ENCODE measurements at regions not wholly inside any gene's neighbourhood (a gene's known extent, or its start where the extent isn't known, plus 50 kb on each side); places are given as distances from the start of the nearest gene placed in this dataset.

DNA sequence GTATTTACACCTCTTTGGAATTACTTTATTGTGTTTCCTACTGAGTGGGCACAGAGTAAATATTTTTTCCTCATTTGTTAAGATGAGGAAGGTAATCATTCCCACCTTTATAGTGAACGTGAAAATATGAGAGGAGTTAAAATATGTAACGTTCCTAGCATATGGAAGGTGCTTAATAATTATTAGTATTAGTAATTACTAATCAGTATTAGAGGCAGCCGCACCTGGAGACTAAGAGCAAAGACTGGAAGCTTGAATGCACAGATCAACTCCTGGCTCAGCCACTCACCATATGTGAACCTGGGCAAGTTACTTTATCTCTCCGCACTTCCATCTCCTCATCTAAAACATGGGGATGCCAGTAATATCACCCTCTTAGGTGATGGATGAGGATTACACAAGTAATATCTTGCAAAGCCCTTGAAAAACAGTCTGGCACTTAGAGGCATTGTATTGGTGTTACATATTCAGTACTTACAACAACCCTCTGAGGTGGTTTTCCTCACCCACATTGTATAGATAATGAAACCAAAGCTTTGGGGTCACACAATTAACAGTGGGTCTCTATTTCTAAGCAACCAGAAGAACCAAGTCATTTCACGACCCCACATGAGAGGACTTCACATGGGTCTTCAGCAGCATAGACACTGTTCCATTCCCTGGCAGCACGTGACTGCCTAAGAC lies 100.3 kb upstream of the KCTD1 start:
- TF ChIP-seq, protein P1, sequence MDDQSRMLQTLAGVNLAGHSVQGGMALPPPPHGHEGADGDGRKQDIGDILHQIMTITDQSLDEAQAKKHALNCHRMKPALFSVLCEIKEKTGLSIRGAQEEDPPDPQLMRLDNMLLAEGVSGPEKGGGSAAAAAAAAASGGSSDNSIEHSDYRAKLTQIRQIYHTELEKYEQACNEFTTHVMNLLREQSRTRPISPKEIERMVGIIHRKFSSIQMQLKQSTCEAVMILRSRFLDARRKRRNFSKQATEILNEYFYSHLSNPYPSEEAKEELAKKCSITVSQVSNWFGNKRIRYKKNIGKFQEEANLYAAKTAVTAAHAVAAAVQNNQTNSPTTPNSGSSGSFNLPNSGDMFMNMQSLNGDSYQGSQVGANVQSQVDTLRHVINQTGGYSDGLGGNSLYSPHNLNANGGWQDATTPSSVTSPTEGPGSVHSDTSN (IDR thresholded peaks at IDR 0.05): no peak
- TF ChIP-seq USF2 (IDR thresholded peaks at IDR 0.05; ENCODE audit: borderline replicate concordance, low read depth, low read length) (peak; percentile 38; the same call in 1 of the 2 replicates), EP300 (IDR thresholded peaks at IDR 0.05; ENCODE audit: borderline replicate concordance in 1 of 2, low read depth in 1 of 2, low read length in 1 of 2) (no peak), MEF2A (IDR thresholded peaks at IDR 0.05; ENCODE audit: borderline replicate concordance, low read depth) (no peak), FOXJ3 (CRISPR knock-in tag; IDR thresholded peaks at IDR 0.05) (no peak), IRF3 (IDR thresholded peaks at IDR 0.05; ENCODE audit: low read depth, low read length) (no peak), RFX5 (IDR thresholded peaks at IDR 0.05; ENCODE audit: low read length) (no peak), USF1 (IDR thresholded peaks at IDR 0.05; ENCODE audit: borderline replicate concordance, low read depth) (0 out of 2 replicates have a peak, but pooled peaks have one; percentile 22), RXRA (IDR thresholded peaks at IDR 0.05; ENCODE audit: borderline replicate concordance, low read depth) (no peak), CHD2 (IDR thresholded peaks at IDR 0.05; ENCODE audit: low read length, partially characterized antibody) (no peak), RAD21 (IDR thresholded peaks at IDR 0.05; ENCODE audit: low read length) (no peak), YY1 (IDR thresholded peaks at IDR 0.05; ENCODE audit: low read depth) (no peak)
- Histone ChIP-seq H3K9me3 (no peaks in the 10 kb centered on the region), H3K36me3 (replicated peaks in 1 of 2; ENCODE audit: control insufficient read depth in 1 of 2, insufficient read depth in 2 of 2, low read length in 1 of 2) (no peaks in the 10 kb centered on the region), H3K27ac (ENCODE audit: low read depth in 2 of 2, low read length in 1 of 2) (peak overlapping the region in 1 of 2 experiments; percentile 89; a peak in 2 of 4 replicates), H3K4me2 (no peak overlapping the region), H3K4me3 (ENCODE audit: low read depth in 2 of 2, low read length in 1 of 2) (no peak overlapping the region), H3K9ac (no peak overlapping the region), H3K79me2 (ENCODE audit: insufficient read depth) (no peaks in the 10 kb centered on the region), H2AFZ (ENCODE audit: low read depth) (no peak overlapping the region), H3K27me3 (ENCODE audit: insufficient read depth) (no peaks in the 10 kb centered on the region), H4K20me1 (ENCODE audit: insufficient read depth) (no peaks in the 10 kb centered on the region), H3K4me1 (ENCODE audit: control insufficient read depth in 1 of 2, insufficient read depth in 2 of 2, low read depth in 1 of 2, low read length in 1 of 2) (peaks cover 0 to 21% of the 10 kb centered on the region in 2 experiments; a peak in 2 of 4 replicates), H3K9me2 (no peaks in the 10 kb centered on the region), H3F3A (replicated peaks; ENCODE audit: insufficient read depth) (no peaks in the 10 kb centered on the region)
- no peak for DNase-seq
- ChIA-PET POLR2A (no interaction called here), CTCF (interaction anchor here (0.6 to 2.7 kb wide), 14 partner anchors 8 to 341 kb away, joined by 3 to 23 read pairs (median 4); no protein-coding TSS in a partner anchor)
- WGBS (ENCODE audit: low lambda C conversion rate): 75% methylated on average over 6 of the region's 6 CpGs

- no peak for TF ChIP-seq REST (IDR thresholded peaks at IDR 0.05; ENCODE audit: low read depth, low read length)
- TF ChIP-seq FOSL2 (IDR thresholded peaks at IDR 0.05; ENCODE audit: borderline replicate concordance, low read depth): no peak
- H3K36me3 ChIP-seq (replicated peaks in 1 of 2; ENCODE audit: control insufficient read depth in 1 of 2, insufficient read depth in 2 of 2, low read length in 1 of 2): no peaks in the 10 kb centered on the region
- CTCF ChIA-PET: interaction anchor here (1.0 to 3.1 kb wide), 4 partner anchors 16 to 263 kb away, joined by 3 to 17 read pairs (median 3); no protein-coding TSS in a partner anchor
- peaks cover 0 to 16% of the 10 kb centered on the region in 2 experiments; a peak in 2 of 4 replicates for H3K4me1 ChIP-seq (ENCODE audit: control insufficient read depth in 1 of 2, insufficient read depth in 2 of 2, low read depth in 1 of 2, low read length in 1 of 2)
- H3K27me3 ChIP-seq (ENCODE audit: insufficient read depth): no peaks in the 10 kb centered on the region
- H3K9me3 ChIP-seq: no peaks in the 10 kb centered on the region
- POLR2A ChIA-PET: no interaction called here
- H3K9ac ChIP-seq: no peak overlapping the region
- H3F3A ChIP-seq (replicated peaks; ENCODE audit: insufficient read depth): no peaks in the 10 kb centered on the region
- H3K4me2 ChIP-seq: no peak overlapping the region
- H3K4me3 ChIP-seq (ENCODE audit: low read depth in 2 of 2, low read length in 1 of 2): no peak overlapping the region
- 94% methylated on average over 4 of the region's 4 CpGs for WGBS (ENCODE audit: low lambda C conversion rate)
- H3K27ac ChIP-seq (ENCODE audit: low read depth in 2 of 2, low read length in 1 of 2): no peak overlapping the region
- no peak for DNase-seq
- no peaks in the 10 kb centered on the region for H4K20me1 ChIP-seq (ENCODE audit: insufficient read depth)
- no peak overlapping the region for H2AFZ ChIP-seq (ENCODE audit: low read depth)
- no peaks in the 10 kb centered on the region for H3K9me2 ChIP-seq
- H3K79me2 ChIP-seq (ENCODE audit: insufficient read depth): no peaks in the 10 kb centered on the region
Measured at GRCh38 chr18:26646901-26647300, 98.5 kb upstream of the KCTD1 start.

Data from SK-N-SH (cell line).